ENCODE measurements at regions not wholly inside any gene's neighbourhood (a gene's known extent, or its start where the extent isn't known, plus 50 kb on each side); places are given as distances from the start of the nearest gene placed in this dataset.

DNA sequence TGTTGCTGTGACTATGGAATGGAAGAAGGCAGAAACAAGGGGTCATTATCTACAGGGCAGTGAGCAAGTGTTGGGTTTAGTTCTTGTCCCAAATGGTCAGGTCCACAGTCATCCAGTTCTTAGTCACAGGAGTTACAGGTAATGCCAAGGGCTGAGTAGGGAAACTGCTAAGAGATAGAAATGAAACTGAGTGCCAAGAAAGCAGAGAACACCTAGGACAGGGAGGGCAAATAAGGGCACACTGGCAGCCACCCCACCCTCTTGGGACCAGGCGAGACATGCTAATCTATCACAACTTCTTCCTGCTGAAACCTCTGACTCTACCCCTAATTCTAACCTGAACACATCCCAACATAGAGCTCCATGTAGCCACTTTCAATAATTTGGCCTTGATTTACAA lies 103.2 kb downstream of the KLF4 start:
- TF ChIP-seq, protein P1, sequence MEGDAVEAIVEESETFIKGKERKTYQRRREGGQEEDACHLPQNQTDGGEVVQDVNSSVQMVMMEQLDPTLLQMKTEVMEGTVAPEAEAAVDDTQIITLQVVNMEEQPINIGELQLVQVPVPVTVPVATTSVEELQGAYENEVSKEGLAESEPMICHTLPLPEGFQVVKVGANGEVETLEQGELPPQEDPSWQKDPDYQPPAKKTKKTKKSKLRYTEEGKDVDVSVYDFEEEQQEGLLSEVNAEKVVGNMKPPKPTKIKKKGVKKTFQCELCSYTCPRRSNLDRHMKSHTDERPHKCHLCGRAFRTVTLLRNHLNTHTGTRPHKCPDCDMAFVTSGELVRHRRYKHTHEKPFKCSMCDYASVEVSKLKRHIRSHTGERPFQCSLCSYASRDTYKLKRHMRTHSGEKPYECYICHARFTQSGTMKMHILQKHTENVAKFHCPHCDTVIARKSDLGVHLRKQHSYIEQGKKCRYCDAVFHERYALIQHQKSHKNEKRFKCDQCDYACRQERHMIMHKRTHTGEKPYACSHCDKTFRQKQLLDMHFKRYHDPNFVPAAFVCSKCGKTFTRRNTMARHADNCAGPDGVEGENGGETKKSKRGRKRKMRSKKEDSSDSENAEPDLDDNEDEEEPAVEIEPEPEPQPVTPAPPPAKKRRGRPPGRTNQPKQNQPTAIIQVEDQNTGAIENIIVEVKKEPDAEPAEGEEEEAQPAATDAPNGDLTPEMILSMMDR (IDR thresholded peaks at IDR 0.05; ENCODE audit: poor library complexity), result no peak
- no peak for TF ChIP-seq EZH2phosphoT487 (IDR thresholded peaks at IDR 0.05; ENCODE audit: low read depth, severe bottlenecking, unreplicated experiment)
- TF ChIP-seq EZH2 (IDR thresholded peaks at IDR 0.05; ENCODE audit: borderline replicate concordance), result no peak

Data from hepatocyte (in vitro differentiated cells).